HepG2 (cell line): ENCODE measurements at regions not wholly inside any gene's neighbourhood (a gene's known extent, or its start where the extent isn't known, plus 50 kb on each side); places are given as distances from the start of the nearest gene placed in this dataset.
A peak's percentile ranks its signal among the peaks of the same experiment; 100 is the strongest.

Experiments used
- CC2D1A ChIP-seq: sonication (generic); formaldehyde crosslinking; IDR thresholded peaks from 2 replicates; pipeline ENCODE4 v1.8.1; 2023; ENCODE audit warnings: mild to moderate bottlenecking, missing genetic modification reagents
- JUND ChIP-seq: sonication (generic); formaldehyde crosslinking; IDR thresholded peaks from 2 replicates; pipeline ENCODE4 v1.8.0; 2022; ENCODE audit warnings: mild to moderate bottlenecking, missing genetic modification reagents
- MAFK ChIP-seq, 2 experiments: IDR thresholded peaks in 1 of 2; conservative IDR thresholded peaks in 1 of 2; 2 replicates each; pipeline ENCODE4 v1.6.1; 2011; ENCODE audit warnings: improper control_type of control experiment in 2 of 2, low read length in 2 of 2
- NR2C2 ChIP-seq: sonication (generic); formaldehyde crosslinking; IDR thresholded peaks from 2 replicates; pipeline ENCODE4 v1.4.0; 2020; ENCODE audit warnings: missing genetic modification reagents, mild to moderate bottlenecking, moderate library complexity, borderline replicate concordance
- RBM39 ChIP-seq: fragments of 200-400 bp; formaldehyde crosslinking; IDR thresholded peaks from one replicate; pipeline ENCODE4 v1.6.1; 2018; ENCODE audit warnings: antibody characterized with exemption, mild to moderate bottlenecking, low read depth, low read length; ENCODE audit not compliant: poor library complexity, severe bottlenecking
- RFXAP ChIP-seq: sonication (generic); formaldehyde crosslinking; IDR thresholded peaks from 2 replicates; pipeline ENCODE4 v1.4.0; 2020; ENCODE audit warnings: missing genetic modification reagents, borderline replicate concordance
- RORA ChIP-seq: sonication (generic); formaldehyde crosslinking; IDR thresholded peaks from 2 replicates; pipeline ENCODE4 v1.5.0; 2020; ENCODE audit warnings: mild to moderate bottlenecking, missing genetic modification reagents, moderate library complexity
- ZBTB7B ChIP-seq: sonication (generic); formaldehyde crosslinking; IDR thresholded peaks from 2 replicates; pipeline ENCODE4 v1.4.0; 2020; ENCODE audit warnings: missing genetic modification reagents
- ZFYVE20 ChIP-seq: sonication (generic); formaldehyde crosslinking; IDR thresholded peaks from 2 replicates; pipeline ENCODE4 v1.8.0; 2023; ENCODE audit warnings: low read depth, mild to moderate bottlenecking, moderate library complexity, missing genetic modification reagents, borderline replicate concordance
- ZNF777 ChIP-seq: sonication (generic); formaldehyde crosslinking; IDR thresholded peaks from 2 replicates; pipeline ENCODE4 v1.4.0; 2020; ENCODE audit warnings: missing genetic modification reagents
- TF ChIP-seq, protein P1 (sequence below): sonication (generic); formaldehyde crosslinking; IDR thresholded peaks from 2 replicates; pipeline ENCODE4 v1.4.0; 2020; ENCODE audit warnings: missing genetic modification reagents
- TF ChIP-seq, protein P2 (sequence below): sonication (generic); formaldehyde crosslinking; IDR thresholded peaks from 2 replicates; pipeline ENCODE4 v1.5.0; 2020; ENCODE audit warnings: mild to moderate bottlenecking, missing genetic modification reagents
- TF ChIP-seq, protein P3 (sequence below): sonication (generic); IDR thresholded peaks from 2 replicates; pipeline ENCODE4 v1.6.1; 2016; ENCODE audit warnings: low read depth, borderline replicate concordance
- TF ChIP-seq, protein P4 (sequence below): IDR thresholded peaks from 2 replicates; pipeline ENCODE4 v1.6.1; 2016
- TF ChIP-seq, protein P5 (sequence below): sonication (generic); formaldehyde crosslinking; IDR thresholded peaks from 2 replicates; pipeline ENCODE4 v1.5.0; 2020; ENCODE audit warnings: missing genetic modification reagents
- TF ChIP-seq, protein P6 (sequence below): IDR thresholded peaks from 2 replicates; pipeline ENCODE4 v1.6.1; 2012; ENCODE audit warnings: low read length, improper control_type of control experiment
- TF ChIP-seq, protein P7 (sequence below): sonication (generic); formaldehyde crosslinking; IDR thresholded peaks from 2 replicates; pipeline ENCODE4 v1.8.1; 2023; ENCODE audit warnings: mild to moderate bottlenecking, moderate library complexity, missing genetic modification reagents

DNA sequence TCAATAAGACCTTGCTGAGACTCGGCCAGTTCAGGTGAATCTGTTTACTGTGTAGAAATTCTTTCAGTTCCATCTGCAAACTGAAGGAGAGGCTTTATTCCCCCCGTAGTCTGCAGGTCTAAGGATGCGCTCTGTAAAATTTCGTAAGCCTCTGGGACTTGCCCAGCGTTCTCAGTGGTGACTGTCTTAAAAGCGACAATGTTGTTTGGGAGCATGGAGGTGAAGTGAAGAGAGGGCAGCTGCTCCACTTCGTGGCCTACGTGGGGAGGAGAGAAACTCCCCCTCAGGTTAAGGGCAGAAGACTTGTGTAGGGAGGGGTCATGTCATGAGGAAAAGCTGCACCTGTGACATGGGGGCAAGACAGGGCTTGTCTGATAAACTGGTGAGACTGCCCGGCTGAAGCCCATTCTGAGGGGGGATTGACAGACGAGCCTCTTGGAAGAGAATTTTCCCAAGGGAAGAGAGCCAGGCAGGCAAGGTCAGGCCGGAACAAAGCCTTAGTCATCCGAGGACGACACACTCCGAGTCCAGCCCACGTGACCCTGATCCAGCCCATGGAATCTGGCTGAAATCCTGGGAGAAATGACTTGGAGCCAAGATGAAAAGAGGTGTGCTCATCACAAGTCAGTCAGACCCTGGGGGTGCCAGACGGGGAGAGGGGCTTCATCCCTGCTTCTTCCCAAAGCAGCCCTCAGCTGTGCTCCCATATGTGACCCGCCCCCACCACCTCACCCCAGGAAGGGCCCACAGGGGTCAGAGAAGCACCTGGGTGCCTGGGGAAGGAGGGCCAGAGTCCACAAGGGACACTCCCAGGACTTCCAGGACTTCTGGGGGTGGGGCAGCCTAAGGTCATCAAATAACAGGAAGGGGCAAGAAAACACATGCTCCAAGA, 88.5 kb upstream of the SH3BP4 start (continued):
- TF ChIP-seq, protein P1, sequence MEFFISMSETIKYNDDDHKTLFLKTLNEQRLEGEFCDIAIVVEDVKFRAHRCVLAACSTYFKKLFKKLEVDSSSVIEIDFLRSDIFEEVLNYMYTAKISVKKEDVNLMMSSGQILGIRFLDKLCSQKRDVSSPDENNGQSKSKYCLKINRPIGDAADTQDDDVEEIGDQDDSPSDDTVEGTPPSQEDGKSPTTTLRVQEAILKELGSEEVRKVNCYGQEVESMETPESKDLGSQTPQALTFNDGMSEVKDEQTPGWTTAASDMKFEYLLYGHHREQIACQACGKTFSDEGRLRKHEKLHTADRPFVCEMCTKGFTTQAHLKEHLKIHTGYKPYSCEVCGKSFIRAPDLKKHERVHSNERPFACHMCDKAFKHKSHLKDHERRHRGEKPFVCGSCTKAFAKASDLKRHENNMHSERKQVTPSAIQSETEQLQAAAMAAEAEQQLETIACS (CRISPR knock-in tag): no peak
- no peak for TF ChIP-seq CC2D1A
- TF ChIP-seq ZNF777 (CRISPR knock-in tag): no peak
- TF ChIP-seq NR2C2 (CRISPR knock-in tag): peak; percentile 64; the same call in 1 of the 2 replicates
- TF ChIP-seq, protein P2, sequence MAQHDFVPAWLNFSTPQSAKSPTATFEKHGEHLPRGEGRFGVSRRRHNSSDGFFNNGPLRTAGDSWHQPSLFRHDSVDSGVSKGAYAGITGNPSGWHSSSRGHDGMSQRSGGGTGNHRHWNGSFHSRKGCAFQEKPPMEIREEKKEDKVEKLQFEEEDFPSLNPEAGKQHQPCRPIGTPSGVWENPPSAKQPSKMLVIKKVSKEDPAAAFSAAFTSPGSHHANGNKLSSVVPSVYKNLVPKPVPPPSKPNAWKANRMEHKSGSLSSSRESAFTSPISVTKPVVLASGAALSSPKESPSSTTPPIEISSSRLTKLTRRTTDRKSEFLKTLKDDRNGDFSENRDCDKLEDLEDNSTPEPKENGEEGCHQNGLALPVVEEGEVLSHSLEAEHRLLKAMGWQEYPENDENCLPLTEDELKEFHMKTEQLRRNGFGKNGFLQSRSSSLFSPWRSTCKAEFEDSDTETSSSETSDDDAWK (CRISPR knock-in tag): no peak
- TF ChIP-seq, protein P3, sequence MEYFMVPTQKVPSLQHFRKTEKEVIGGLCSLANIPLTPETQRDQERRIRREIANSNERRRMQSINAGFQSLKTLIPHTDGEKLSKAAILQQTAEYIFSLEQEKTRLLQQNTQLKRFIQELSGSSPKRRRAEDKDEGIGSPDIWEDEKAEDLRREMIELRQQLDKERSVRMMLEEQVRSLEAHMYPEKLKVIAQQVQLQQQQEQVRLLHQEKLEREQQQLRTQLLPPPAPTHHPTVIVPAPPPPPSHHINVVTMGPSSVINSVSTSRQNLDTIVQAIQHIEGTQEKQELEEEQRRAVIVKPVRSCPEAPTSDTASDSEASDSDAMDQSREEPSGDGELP: peak; percentile 31; the same call in 1 of the 2 replicates
- TF ChIP-seq ZBTB7B: peak; percentile 37
- TF ChIP-seq, protein P4, sequence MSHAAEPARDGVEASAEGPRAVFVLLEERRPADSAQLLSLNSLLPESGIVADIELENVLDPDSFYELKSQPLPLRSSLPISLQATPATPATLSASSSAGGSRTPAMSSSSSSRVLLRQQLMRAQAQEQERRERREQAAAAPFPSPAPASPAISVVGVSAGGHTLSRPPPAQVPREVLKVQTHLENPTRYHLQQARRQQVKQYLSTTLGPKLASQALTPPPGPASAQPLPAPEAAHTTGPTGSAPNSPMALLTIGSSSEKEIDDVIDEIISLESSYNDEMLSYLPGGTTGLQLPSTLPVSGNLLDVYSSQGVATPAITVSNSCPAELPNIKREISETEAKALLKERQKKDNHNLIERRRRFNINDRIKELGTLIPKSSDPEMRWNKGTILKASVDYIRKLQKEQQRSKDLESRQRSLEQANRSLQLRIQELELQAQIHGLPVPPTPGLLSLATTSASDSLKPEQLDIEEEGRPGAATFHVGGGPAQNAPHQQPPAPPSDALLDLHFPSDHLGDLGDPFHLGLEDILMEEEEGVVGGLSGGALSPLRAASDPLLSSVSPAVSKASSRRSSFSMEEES (CRISPR knock-in tag): peak; percentile 82
- TF ChIP-seq RFXAP (CRISPR knock-in tag): no peak
- TF ChIP-seq, protein P5, sequence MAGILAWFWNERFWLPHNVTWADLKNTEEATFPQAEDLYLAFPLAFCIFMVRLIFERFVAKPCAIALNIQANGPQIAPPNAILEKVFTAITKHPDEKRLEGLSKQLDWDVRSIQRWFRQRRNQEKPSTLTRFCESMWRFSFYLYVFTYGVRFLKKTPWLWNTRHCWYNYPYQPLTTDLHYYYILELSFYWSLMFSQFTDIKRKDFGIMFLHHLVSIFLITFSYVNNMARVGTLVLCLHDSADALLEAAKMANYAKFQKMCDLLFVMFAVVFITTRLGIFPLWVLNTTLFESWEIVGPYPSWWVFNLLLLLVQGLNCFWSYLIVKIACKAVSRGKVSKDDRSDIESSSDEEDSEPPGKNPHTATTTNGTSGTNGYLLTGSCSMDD (CRISPR knock-in tag): no peak
- no peak; a peak in 1 of 4 replicates for TF ChIP-seq MAFK (conservative IDR thresholded peaks at IDR 0.05 in 1 of 2, IDR thresholded peaks at IDR 0.05 in 1 of 2; ENCODE audit: low read length in 2 of 2)
- peak; percentile 85 for TF ChIP-seq JUND (CRISPR knock-in tag)
- no peak for TF ChIP-seq RBM39
- no peak for TF ChIP-seq ZFYVE20 (CRISPR knock-in tag)
- TF ChIP-seq, protein P6, sequence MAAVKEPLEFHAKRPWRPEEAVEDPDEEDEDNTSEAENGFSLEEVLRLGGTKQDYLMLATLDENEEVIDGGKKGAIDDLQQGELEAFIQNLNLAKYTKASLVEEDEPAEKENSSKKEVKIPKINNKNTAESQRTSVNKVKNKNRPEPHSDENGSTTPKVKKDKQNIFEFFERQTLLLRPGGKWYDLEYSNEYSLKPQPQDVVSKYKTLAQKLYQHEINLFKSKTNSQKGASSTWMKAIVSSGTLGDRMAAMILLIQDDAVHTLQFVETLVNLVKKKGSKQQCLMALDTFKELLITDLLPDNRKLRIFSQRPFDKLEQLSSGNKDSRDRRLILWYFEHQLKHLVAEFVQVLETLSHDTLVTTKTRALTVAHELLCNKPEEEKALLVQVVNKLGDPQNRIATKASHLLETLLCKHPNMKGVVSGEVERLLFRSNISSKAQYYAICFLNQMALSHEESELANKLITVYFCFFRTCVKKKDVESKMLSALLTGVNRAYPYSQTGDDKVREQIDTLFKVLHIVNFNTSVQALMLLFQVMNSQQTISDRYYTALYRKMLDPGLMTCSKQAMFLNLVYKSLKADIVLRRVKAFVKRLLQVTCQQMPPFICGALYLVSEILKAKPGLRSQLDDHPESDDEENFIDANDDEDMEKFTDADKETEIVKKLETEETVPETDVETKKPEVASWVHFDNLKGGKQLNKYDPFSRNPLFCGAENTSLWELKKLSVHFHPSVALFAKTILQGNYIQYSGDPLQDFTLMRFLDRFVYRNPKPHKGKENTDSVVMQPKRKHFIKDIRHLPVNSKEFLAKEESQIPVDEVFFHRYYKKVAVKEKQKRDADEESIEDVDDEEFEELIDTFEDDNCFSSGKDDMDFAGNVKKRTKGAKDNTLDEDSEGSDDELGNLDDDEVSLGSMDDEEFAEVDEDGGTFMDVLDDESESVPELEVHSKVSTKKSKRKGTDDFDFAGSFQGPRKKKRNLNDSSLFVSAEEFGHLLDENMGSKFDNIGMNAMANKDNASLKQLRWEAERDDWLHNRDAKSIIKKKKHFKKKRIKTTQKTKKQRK: no peak
- TF ChIP-seq RORA: no peak
- TF ChIP-seq, protein P7, sequence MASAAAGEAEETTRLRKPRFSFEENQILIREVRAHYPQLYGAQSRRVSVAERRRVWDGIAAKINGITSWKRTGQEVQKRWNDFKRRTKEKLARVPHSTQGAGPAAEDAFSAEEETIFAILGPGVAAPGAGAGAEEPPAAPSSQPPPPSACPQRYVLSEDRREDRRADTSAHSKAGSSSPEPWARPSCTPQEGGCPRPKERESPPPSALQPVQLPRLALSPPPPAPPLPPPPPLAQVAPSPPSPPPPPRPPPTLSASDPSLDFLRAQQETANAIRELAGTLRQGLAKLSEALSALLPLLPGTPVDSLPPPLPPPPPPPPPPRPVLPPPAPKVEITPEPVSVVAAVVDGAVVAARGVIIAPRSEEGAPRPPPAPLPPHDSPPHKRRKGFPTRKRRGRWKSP (CRISPR knock-in tag): peak; percentile 62; the same call in 1 of the 2 replicates
